Transverse colon (tissue), 4 donors: ENCODE measurements at regions not wholly inside any gene's neighbourhood (a gene's known extent, or its start where the extent isn't known, plus 50 kb on each side); places are given as distances from the start of the nearest gene placed in this dataset.

Experiments used
- DNase-seq: peaks from one replicate; pipeline ENCODE4 v3.0.0-alpha.2; 2019
- H3K27ac ChIP-seq, 4 donors: fragments of 200-600 bp; sonication (generic); 2 replicates each; pipeline ENCODE4 v1.5.1; 2016 to 2018; ENCODE audit warnings: inconsistent platforms in 4 of 4
- H3K27me3 ChIP-seq: fragments of 200-600 bp; sonication (generic); 2 replicates; pipeline ENCODE4 v1.5.1; 2017; ENCODE audit warnings: inconsistent platforms
- H3K36me3 ChIP-seq, 4 donors: fragments of 200-600 bp; sonication (generic); 2 replicates each; pipeline ENCODE4 v1.5.1; 2017 to 2019; ENCODE audit warnings: inconsistent platforms in 4 of 4
- H3K4me1 ChIP-seq, 4 donors: fragments of 200-600 bp; sonication (generic); 2 replicates each; pipeline ENCODE4 v1.5.1; 2017 to 2020; ENCODE audit warnings: inconsistent platforms in 4 of 4
- H3K4me3 ChIP-seq, 4 donors: fragments of 200-600 bp; sonication (generic); 1 replicate in 1 of 4; 2 replicates in 3 of 4; pipeline versions ENCODE4 v1.5.1 to v1.6.1; 2017 to 2019; ENCODE audit warnings: inconsistent platforms in 4 of 4
- H3K9me3 ChIP-seq, 2 donors: fragments of 200-600 bp; sonication (generic); 2 replicates each; pipeline ENCODE4 v1.5.1; 2017 to 2019; ENCODE audit warnings: inconsistent platforms in 2 of 2
- CTCF ChIP-seq, 5 experiments: fragments of 200-600 bp in 3 of 5; fragments of 450-650 bp in 2 of 5; sonication (generic) in 3 of 5; IDR thresholded peaks; 1 replicate in 2 of 5; 2 replicates in 3 of 5; pipeline ENCODE4 v1.5.1; 2016 to 2017; ENCODE audit warnings: antibody characterized with exemption in 5 of 5, inconsistent platforms in 3 of 5, mild to moderate bottlenecking in 2 of 5, moderate library complexity in 1 of 5
- EP300 ChIP-seq: sonication (generic); formaldehyde crosslinking; IDR thresholded peaks from one replicate; pipeline ENCODE4 v1.6.1; 2017; ENCODE audit warnings: antibody characterized with exemption, low read depth
- POLR2A ChIP-seq: fragments of 450-650 bp; IDR thresholded peaks from one replicate; pipeline ENCODE4 v1.6.1; 2016; ENCODE audit warnings: antibody characterized with exemption, mild to moderate bottlenecking, moderate library complexity
- POLR2AphosphoS5 ChIP-seq, 3 donors: sonication (generic); formaldehyde crosslinking; IDR thresholded peaks; one replicate each; pipeline ENCODE4 v1.6.1; 2016; ENCODE audit warnings: antibody characterized with exemption in 3 of 3
- WGBS, 2 donors: methylation state at CpG; one replicate each; pipeline ENCODE4 v1.1.5; 2018; ENCODE audit warnings: low coverage in 1 of 2; 5-methylcytosine and 5-hydroxymethylcytosine counted together
- in situ Hi-C, 4 donors: fragments of 200-750 bp; cut with MboI; loops; one replicate each; pipeline versions ENCODE4 v1.15.0 to v1.15.1; 2017; ENCODE audit warnings: low sequenced_read_pairs in 3 of 4, low pct_ligation_motif_present in 1 of 4, low pct_unique_long_range_greater_than_20kb in 1 of 4
- intact Hi-C: fragments of 100-400 bp; cut with DNase I; formaldehyde crosslinking; loops from one replicate; pipeline ENCODE4 v1.15.1; 2023; ENCODE audit warnings: low total_unique reads

DNA sequence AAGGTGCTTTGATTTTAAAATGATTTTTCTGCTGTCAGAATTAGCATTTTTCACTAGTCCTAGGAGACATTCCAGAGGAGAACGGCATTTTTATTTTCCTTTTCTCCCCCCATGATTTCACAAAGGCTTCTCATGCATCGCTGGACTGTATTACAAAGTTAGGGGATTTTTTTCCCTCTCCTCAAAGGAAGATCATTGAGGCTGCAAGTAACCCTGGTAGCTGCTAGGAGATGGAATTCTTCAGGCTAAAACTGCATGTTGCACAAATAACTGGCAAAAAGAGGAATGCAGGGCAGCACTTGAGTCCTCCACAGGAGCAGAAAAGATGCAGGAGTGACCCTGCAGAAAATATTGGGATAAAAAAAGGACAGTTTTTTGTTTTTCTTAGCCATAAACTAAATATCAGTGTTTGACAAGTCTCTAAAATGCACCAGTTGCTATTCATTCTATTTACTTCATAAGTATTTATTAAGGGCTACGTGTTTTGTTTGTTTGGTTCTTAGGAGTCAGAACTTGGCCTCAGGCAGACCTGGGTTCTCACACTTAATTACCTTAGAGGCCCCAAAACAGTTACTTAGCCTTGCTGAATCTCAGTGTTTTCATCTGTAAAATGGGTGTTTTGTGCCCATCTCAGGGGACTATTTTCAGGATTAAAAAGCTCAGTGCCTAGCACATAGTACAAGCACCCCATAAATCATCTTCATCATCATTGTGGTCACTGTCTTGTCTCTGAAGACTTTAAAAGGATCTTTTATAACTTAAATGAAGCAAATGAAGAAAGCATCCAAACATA is 144.5 kb upstream of the ID4 start:
- Histone ChIP-seq H3K9me3 (no peaks in the 10 kb centered on the region), H3K4me1 (no peaks in the 10 kb centered on the region), H3K36me3 (no peaks in the 10 kb centered on the region), H3K27me3 (peaks cover 29% of the 10 kb centered on the region), H3K27ac (no peak overlapping the region), H3K4me3 (no peak overlapping the region)
- WGBS, 2 donors = 59 to 67% methylated on average over 3 of the region's 3 CpGs
- TF ChIP-seq CTCF (IDR thresholded peaks at IDR 0.05) (no peak), EP300 (no peak), POLR2A (no peak), POLR2AphosphoS5 (IDR thresholded peaks at IDR 0.05) (no peak)
- DNase-seq = no peak
- intact Hi-C loops (no loop called here), in situ Hi-C loops (no loop called here)

- H3K27ac ChIP-seq = no peak overlapping the region
- no peaks in the 10 kb centered on the region for H3K9me3 ChIP-seq
- peaks cover 29% of the 10 kb centered on the region for H3K27me3 ChIP-seq
- H3K4me3 ChIP-seq = no peak overlapping the region
- in situ Hi-C loops = no loop called here
- no peaks in the 10 kb centered on the region for H3K36me3 ChIP-seq
- intact Hi-C loops = no loop called here
- no peak for DNase-seq
- TF ChIP-seq POLR2AphosphoS5 (IDR thresholded peaks at IDR 0.05) = no peak
- no peak for TF ChIP-seq POLR2A
- no peak for TF ChIP-seq EP300
- TF ChIP-seq CTCF (IDR thresholded peaks at IDR 0.05) = no peak
- no peaks in the 10 kb centered on the region for H3K4me1 ChIP-seq
- 79 to 84% methylated on average over 3 of the region's 3 CpGs for WGBS, 2 donors
Measured at GRCh38 chr6:19694697-19695096, 142.5 kb upstream of the ID4 start.

- DNase-seq = no peak
- Histone ChIP-seq H3K27me3 (peaks cover 2% of the 10 kb centered on the region), H3K36me3 (no peaks in the 10 kb centered on the region), H3K4me1 (no peaks in the 10 kb centered on the region), H3K9me3 (no peaks in the 10 kb centered on the region), H3K4me3 (no peak overlapping the region), H3K27ac (no peak overlapping the region)
- TF ChIP-seq POLR2AphosphoS5 (IDR thresholded peaks at IDR 0.05) = no peak
- no peak for TF ChIP-seq POLR2A
- TF ChIP-seq CTCF (IDR thresholded peaks at IDR 0.05) = no peak
- no peak for TF ChIP-seq EP300
- in situ Hi-C loops (no loop called here), intact Hi-C loops (no loop called here)
- WGBS, 2 donors = 67 to 94% methylated on average over 2 to 3 of the region's 3 CpGs
Measured at GRCh38 chr6:19697744-19698290, 139.4 kb upstream of the ID4 start.

DNA sequence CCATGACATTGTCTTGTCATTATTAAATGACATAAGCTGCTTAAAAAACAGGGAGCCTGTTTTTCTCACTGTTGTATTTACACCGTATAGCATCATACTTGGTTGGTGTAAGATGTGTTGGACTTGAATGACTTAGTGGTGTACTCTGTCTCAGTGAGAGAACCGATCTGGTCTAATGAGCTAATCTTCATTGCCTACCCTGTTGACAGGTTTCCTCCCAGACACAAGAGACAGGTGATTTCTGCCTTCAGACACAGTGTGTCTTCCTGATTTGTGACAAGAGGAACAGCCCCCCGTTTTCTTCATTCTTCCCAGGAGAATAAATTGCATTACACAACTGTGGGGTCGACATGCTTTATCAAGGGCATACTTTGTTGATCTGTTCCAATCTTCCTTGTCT is 137.2 kb upstream of the ID4 start:
- intact Hi-C loops = no loop called here
- Histone ChIP-seq H3K27me3 (no peaks in the 10 kb centered on the region), H3K4me1 (no peaks in the 10 kb centered on the region), H3K4me3 (no peak overlapping the region), H3K27ac (no peak overlapping the region), H3K9me3 (no peaks in the 10 kb centered on the region), H3K36me3 (no peaks in the 10 kb centered on the region)
- in situ Hi-C loops = no loop called here
- DNase-seq = no peak
- WGBS, 2 donors = 71 to 78% methylated on average over 3 to 4 of the region's 4 CpGs
- TF ChIP-seq CTCF (IDR thresholded peaks at IDR 0.05) (no peak), POLR2A (no peak), EP300 (no peak), POLR2AphosphoS5 (IDR thresholded peaks at IDR 0.05) (no peak)
